SK-N-SH (cell line): ENCODE measurements at regions not wholly inside any gene's neighbourhood (a gene's known extent, or its start where the extent isn't known, plus 50 kb on each side); places are given as distances from the start of the nearest gene placed in this dataset.
"Not testable (repeated sequence)": the region's sequence is repeated elsewhere in the genome, so short reads cannot be mapped to it uniquely, and the experiment has no call there.

ENCODE experiments used
- CTCF ChIA-PET: fragments of 300-600, 350-600 bp; formaldehyde crosslinking; extraction: SDS; loops from one replicate; lab custom pipeline; 2021; lab: Yijun Ruan, JAX
- POLR2A ChIA-PET: fragments of 350-600 bp; sonication (Branson Sonifier 250); formaldehyde crosslinking; extraction: SDS; loops from one replicate; lab custom pipeline; 2020; ENCODE audit warnings: antibody characterized with exemption, inconsistent platforms; lab: Yijun Ruan, JAX
- DNase-seq: peaks from one replicate; pipeline ENCODE4 v3.0.0; 2012
- H2AFZ ChIP-seq: fragments of 200-600 bp; sonication (generic); 2 replicates; pipeline ENCODE4 v1.8.1; 2016; ENCODE audit warnings: antibody characterized with exemption, mild to moderate bottlenecking, low read depth
- H3F3A ChIP-seq: fragments of 200-600 bp; sonication (generic); replicated peaks from 2 replicates; pipeline ENCODE3; 2016; ENCODE audit warnings: antibody characterized with exemption, mild to moderate bottlenecking; ENCODE audit not compliant: insufficient read depth
- H3K27ac ChIP-seq, 2 experiments: fragments of 200-500 bp in 1 of 2; fragments of 200-600 bp in 1 of 2; sonication (Bioruptor generic) in 1 of 2; sonication (generic), shearing (Covaris generic) in 1 of 2; 2 replicates each; pipeline versions ENCODE4 v1.5.1 to v1.6.1; 2014 to 2016; ENCODE audit warnings: low read depth in 2 of 2, inconsistent platforms in 1 of 2, low read length in 1 of 2, mild to moderate bottlenecking in 1 of 2, mixed read lengths in 1 of 2
- H3K27me3 ChIP-seq: fragments of 200-600 bp; sonication (generic), shearing (Covaris generic); 2 replicates; pipeline ENCODE4 v1.6.1; 2016; ENCODE audit warnings: mixed run types; ENCODE audit not compliant: insufficient read depth
- H3K36me3 ChIP-seq, 2 experiments: fragments of 200-500 bp in 1 of 2; fragments of 200-600 bp in 1 of 2; sonication (Bioruptor generic) in 1 of 2; sonication (generic) in 1 of 2; replicated peaks in 1 of 2; 2 replicates each; pipeline versions ENCODE3 to v1.5.1; 2014 to 2016; ENCODE audit warnings: low read length in 1 of 2, mild to moderate bottlenecking in 1 of 2; ENCODE audit not compliant: insufficient read depth in 2 of 2, control insufficient read depth in 1 of 2
- H3K4me1 ChIP-seq, 2 experiments: fragments of 200-500 bp in 1 of 2; fragments of 200-600 bp in 1 of 2; sonication (Bioruptor generic) in 1 of 2; sonication (generic), shearing (Covaris generic) in 1 of 2; 2 replicates each; pipeline versions ENCODE4 v1.5.1 to v1.6.1; 2014 to 2016; ENCODE audit warnings: low read depth in 1 of 2, low read length in 1 of 2, mixed run types in 1 of 2; ENCODE audit not compliant: insufficient read depth in 2 of 2, control insufficient read depth in 1 of 2
- H3K4me2 ChIP-seq: fragments of 200-600 bp; sonication (generic), shearing (Covaris generic); 2 replicates; pipeline ENCODE4 v1.6.1; 2017; ENCODE audit warnings: mixed run types
- H3K4me3 ChIP-seq, 2 experiments: fragments of 200-500 bp in 1 of 2; fragments of 200-600 bp in 1 of 2; sonication (Bioruptor generic) in 1 of 2; sonication (generic), shearing (Covaris generic) in 1 of 2; 2 replicates each; pipeline versions ENCODE4 v1.5.1 to v1.8.1; 2014 to 2016; ENCODE audit warnings: low read depth in 2 of 2, inconsistent platforms in 1 of 2, low read length in 1 of 2, mild to moderate bottlenecking in 1 of 2, mixed read lengths in 1 of 2, moderate library complexity in 1 of 2
- H3K79me2 ChIP-seq: fragments of 200-600 bp; sonication (generic); 2 replicates; pipeline ENCODE4 v1.8.1; 2017; ENCODE audit warnings: mild to moderate bottlenecking; ENCODE audit not compliant: insufficient read depth
- H3K9ac ChIP-seq: fragments of 200-600 bp; sonication (generic); 2 replicates; pipeline ENCODE4 v1.6.1; 2017; ENCODE audit warnings: mixed run types
- H3K9me2 ChIP-seq: fragments of 200-600 bp; sonication (generic); 2 replicates; pipeline ENCODE4 v1.6.1; 2017; ENCODE audit warnings: mixed run types
- H3K9me3 ChIP-seq: fragments of 200-600 bp; sonication (generic); 2 replicates; pipeline ENCODE4 v1.6.1; 2017; ENCODE audit warnings: mixed run types, mild to moderate bottlenecking, moderate library complexity
- H4K20me1 ChIP-seq: fragments of 200-600 bp; sonication (generic); 2 replicates; pipeline ENCODE4 v1.6.1; 2017; ENCODE audit warnings: mild to moderate bottlenecking, mixed run types; ENCODE audit not compliant: insufficient read depth
- CHD2 ChIP-seq: fragments of 150-350 bp; IDR thresholded peaks from 2 replicates; pipeline ENCODE4 v1.6.1; 2018; ENCODE audit warnings: low read length; ENCODE audit not compliant: partially characterized antibody
- EZH2phosphoT487 ChIP-seq: fragments of 200-600 bp; sonication (generic); IDR thresholded peaks from 2 replicates; pipeline ENCODE4 v1.6.1; 2017; ENCODE audit warnings: low read depth, mixed run types, mild to moderate bottlenecking, antibody characterized with exemption, moderate library complexity, borderline replicate concordance
- FOXJ3 ChIP-seq: sonication (generic); formaldehyde crosslinking; IDR thresholded peaks from 2 replicates; pipeline ENCODE4 v1.5.1; 2020; ENCODE audit warnings: mild to moderate bottlenecking, missing genetic modification reagents
- GABPA ChIP-seq: IDR thresholded peaks from 2 replicates; pipeline ENCODE4 v1.4.0; 2012; ENCODE audit warnings: low read depth, mild to moderate bottlenecking
- PBX3 ChIP-seq: IDR thresholded peaks from 2 replicates; pipeline ENCODE4; 2012
- POLR2AphosphoS5 ChIP-seq: IDR thresholded peaks from 2 replicates; pipeline ENCODE4 v1.6.1; 2012; ENCODE audit warnings: low read depth, low read length
- RAD21 ChIP-seq: IDR thresholded peaks from 2 replicates; pipeline ENCODE4 v1.6.1; 2012; ENCODE audit warnings: mild to moderate bottlenecking, low read length
- REST ChIP-seq: IDR thresholded peaks from 2 replicates; pipeline ENCODE4 v1.6.1; 2012; ENCODE audit warnings: mild to moderate bottlenecking, low read depth, low read length, moderate library complexity
- RFX5 ChIP-seq: IDR thresholded peaks from 2 replicates; pipeline ENCODE4 v1.6.1; 2012; ENCODE audit warnings: mild to moderate bottlenecking, improper control_type of control experiment, low read length
- TEAD4 ChIP-seq: IDR thresholded peaks from 2 replicates; pipeline ENCODE4 v1.4.0; 2012; ENCODE audit warnings: mild to moderate bottlenecking, borderline replicate concordance; ENCODE audit not compliant: insufficient read depth
- USF1 ChIP-seq: IDR thresholded peaks from 2 replicates; pipeline ENCODE4 v1.4.0; 2012; ENCODE audit warnings: low read depth, borderline replicate concordance
- USF2 ChIP-seq: fragments of 150-350 bp; IDR thresholded peaks from 2 replicates; pipeline ENCODE4 v1.6.1; 2017; ENCODE audit warnings: antibody characterized with exemption, low read length, low read depth, borderline replicate concordance
- ZBTB33 ChIP-seq: IDR thresholded peaks from 2 replicates; pipeline ENCODE4 v1.4.0; 2012; ENCODE audit warnings: low read depth, borderline replicate concordance
- WGBS: methylation state at CpG from one replicate; pipeline ENCODE4 v1.1.6; 2017; ENCODE audit warnings: low lambda C conversion rate; 5-methylcytosine and 5-hydroxymethylcytosine counted together

GRCh38 chr4:188347339-188347738, 208.1 kb downstream of the TRIML1 start:
- ChIA-PET POLR2A (no interaction called here), CTCF (no interaction called here)
- Histone ChIP-seq H3K36me3 (no peaks in the 10 kb centered on the region), H3K79me2 (no peaks in the 10 kb centered on the region), H3K9me2 (no peaks in the 10 kb centered on the region), H3K4me3 (no peak overlapping the region), H2AFZ (no peak overlapping the region), H3K4me2 (no peak overlapping the region), H3F3A (no peaks in the 10 kb centered on the region), H3K27me3 (no peaks in the 10 kb centered on the region), H3K9me3 (no peaks in the 10 kb centered on the region), H3K4me1 (no peaks in the 10 kb centered on the region), H3K9ac (no peak overlapping the region), H4K20me1 (no peaks in the 10 kb centered on the region), H3K27ac (no peak overlapping the region)
- 30% methylated on average over 4 of the region's 4 CpGs for WGBS
- no peak for DNase-seq
- TF ChIP-seq REST (no peak), FOXJ3 (CRISPR knock-in tag) (no peak), ZBTB33 (no peak), EZH2phosphoT487 (no peak), POLR2AphosphoS5 (no peak), PBX3 (no peak), TEAD4 (no peak), RFX5 (no peak), CHD2 (no peak), USF2 (no peak), GABPA (no peak), RAD21 (no peak), USF1 (no peak)

- DNase-seq, H3K9ac ChIP-seq, H3K9me3 ChIP-seq, H3K4me1 ChIP-seq, H3F3A ChIP-seq, H3K4me3 ChIP-seq, CTCF ChIA-PET, H3K9me2 ChIP-seq, H3K27ac ChIP-seq, POLR2A ChIA-PET, H3K79me2 ChIP-seq, H2AFZ ChIP-seq, H3K27me3 ChIP-seq, H3K4me2 ChIP-seq, H4K20me1 ChIP-seq, H3K36me3 ChIP-seq: not testable (repeated sequence)
- WGBS = 68% methylated on average over 8 of the region's 10 CpGs
Observed at GRCh38 chr4:188349569-188349968, 210.3 kb downstream of the TRIML1 start.
